ENCODE measurements at regions not wholly inside any gene's neighbourhood (a gene's known extent, or its start where the extent isn't known, plus 50 kb on each side); places are given as distances from the start of the nearest gene placed in this dataset.

- no peak overlapping the region for H3K4me3 ChIP-seq
- H3K36me3 ChIP-seq: no peaks in the 10 kb centered on the region
- H3K27ac ChIP-seq: no peak overlapping the region
- H3K4me1 ChIP-seq: peaks cover 6% of the 10 kb centered on the region
- TF ChIP-seq EP300 (IDR thresholded peaks at IDR 0.05) (no peak), POLR2A (IDR thresholded peaks at IDR 0.05) (no peak), CTCF (IDR thresholded peaks at IDR 0.05) (no peak), POLR2AphosphoS5 (IDR thresholded peaks at IDR 0.05) (no peak)
- peak; percentile 24 to 41 for DNase-seq (ENCODE audit: low spot score in 2 of 2)
- H3K9me3 ChIP-seq: no peaks in the 10 kb centered on the region
- H3K27me3 ChIP-seq: no peaks in the 10 kb centered on the region
- WGBS: 16% methylated on average over 3 of the region's 3 CpGs
Measured at GRCh38 chr6:44028789-44029310, 98.4 kb downstream of the MRPL14 start.

DNA sequence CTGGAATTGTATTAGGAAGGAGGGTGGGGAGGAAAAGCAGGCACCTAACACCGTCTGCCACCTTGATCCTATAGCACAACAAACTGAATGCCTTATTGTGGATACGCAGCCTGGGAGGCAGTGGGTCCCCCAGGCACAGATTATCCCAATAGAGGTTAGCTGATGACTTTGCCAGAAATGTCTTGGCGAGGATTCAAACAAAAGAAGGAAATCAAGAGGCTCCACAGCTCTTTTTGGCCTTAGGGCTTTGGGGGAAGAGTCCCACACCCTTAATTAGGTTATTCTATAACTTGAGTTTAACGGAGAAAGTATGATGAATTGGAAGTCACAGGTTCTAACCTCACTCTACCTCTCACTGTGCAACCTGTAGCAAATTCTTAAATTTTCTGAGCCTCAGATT lies 102.0 kb downstream of the MRPL14 start:
- H3K4me3 ChIP-seq: no peak overlapping the region
- H3K36me3 ChIP-seq: no peaks in the 10 kb centered on the region
- 32% methylated on average over 4 of the region's 4 CpGs for WGBS
- H3K27ac ChIP-seq: no peak overlapping the region
- H3K9me3 ChIP-seq: no peaks in the 10 kb centered on the region
- TF ChIP-seq POLR2A (IDR thresholded peaks at IDR 0.05) (no peak), CTCF (IDR thresholded peaks at IDR 0.05) (no peak), EP300 (IDR thresholded peaks at IDR 0.05) (no peak), POLR2AphosphoS5 (IDR thresholded peaks at IDR 0.05) (no peak)
- H3K27me3 ChIP-seq: no peaks in the 10 kb centered on the region
- no peak for DNase-seq (ENCODE audit: low spot score in 2 of 2)
- peaks cover 13% of the 10 kb centered on the region for H3K4me1 ChIP-seq

GRCh38 chr6:44024574-44025219 lies 102.6 kb downstream of the MRPL14 start:
- H3K27ac ChIP-seq: no peak overlapping the region

DNA sequence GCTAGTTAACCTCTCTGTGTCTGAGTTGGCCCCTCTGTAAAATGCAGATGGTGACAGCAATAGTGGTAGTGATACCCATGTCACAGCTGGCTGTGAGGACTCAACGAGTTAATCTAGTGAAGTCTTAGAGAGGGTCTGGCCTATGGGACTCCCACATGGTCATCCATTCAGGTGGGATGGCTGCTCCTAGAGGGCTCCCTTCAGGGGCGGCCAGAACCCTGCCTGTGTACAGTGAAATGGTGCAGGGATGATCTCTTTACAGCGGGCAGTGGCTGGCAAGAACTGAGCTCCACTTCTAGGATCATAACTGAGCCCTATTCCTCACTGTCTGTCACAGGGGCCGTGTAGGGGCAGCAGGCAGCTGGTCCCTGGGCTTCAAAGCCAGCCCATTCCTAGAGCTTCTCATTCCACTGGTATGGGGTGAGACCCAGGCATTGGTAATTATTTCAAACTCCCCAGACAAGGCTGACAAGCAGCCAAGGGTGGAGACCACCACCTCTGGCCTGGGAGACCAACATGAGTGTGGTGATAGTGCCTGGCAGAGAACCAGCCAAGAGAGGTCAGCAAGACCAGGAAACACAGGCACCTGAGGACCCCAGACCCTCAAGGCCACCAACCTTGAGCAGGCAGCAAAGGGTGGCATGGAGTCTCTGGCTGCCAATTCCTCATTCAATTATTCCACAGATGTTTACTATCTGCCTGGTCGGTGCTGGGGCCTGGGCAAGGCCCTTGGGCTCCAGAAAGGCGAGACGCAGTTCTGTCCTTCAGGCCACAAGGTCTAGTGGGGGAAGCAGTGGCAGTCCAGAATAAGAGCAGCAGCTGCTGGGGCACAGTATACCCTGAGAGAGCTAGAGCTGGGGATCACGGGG lies 103.4 kb downstream of the MRPL14 start:
- no peak overlapping the region for H3K4me3 ChIP-seq
- TF ChIP-seq POLR2A (IDR thresholded peaks at IDR 0.05) (no peak), EP300 (IDR thresholded peaks at IDR 0.05) (no peak), CTCF (IDR thresholded peaks at IDR 0.05) (no peak), POLR2AphosphoS5 (IDR thresholded peaks at IDR 0.05) (no peak)
- no peaks in the 10 kb centered on the region for H3K36me3 ChIP-seq
- H3K27ac ChIP-seq: no peak overlapping the region
- DNase-seq (ENCODE audit: low spot score in 2 of 2): peak; percentile 31 to 53
- H3K9me3 ChIP-seq: no peaks in the 10 kb centered on the region
- H3K4me1 ChIP-seq: peaks cover 8% of the 10 kb centered on the region
- no peaks in the 10 kb centered on the region for H3K27me3 ChIP-seq
- 80% methylated on average over 6 of the region's 8 CpGs for WGBS

More at GRCh38 chr6:44024574-44025219, 102.6 kb downstream of the MRPL14 start:
- Histone ChIP-seq H3K4me3 (no peak overlapping the region), H3K36me3 (no peaks in the 10 kb centered on the region), H3K4me1 (peaks cover 13% of the 10 kb centered on the region), H3K27me3 (no peaks in the 10 kb centered on the region), H3K9me3 (no peaks in the 10 kb centered on the region)
- no peak for TF ChIP-seq POLR2A (IDR thresholded peaks at IDR 0.05)
- no peak for TF ChIP-seq EP300 (IDR thresholded peaks at IDR 0.05)
- no peak for TF ChIP-seq POLR2AphosphoS5 (IDR thresholded peaks at IDR 0.05)
- TF ChIP-seq CTCF (IDR thresholded peaks at IDR 0.05): no peak
- DNase-seq (ENCODE audit: low spot score in 2 of 2): peak; percentile 31 to 44
- 59% methylated on average over 7 of the region's 7 CpGs for WGBS
